Kidney (tissue), 13 donors: ENCODE measurements at regions not wholly inside any gene's neighbourhood (a gene's known extent, or its start where the extent isn't known, plus 50 kb on each side); places are given as distances from the start of the nearest gene placed in this dataset.

Source experiments
- DNase-seq, 5 donors: peaks; one replicate each; pipeline ENCODE4 v3.0.0-alpha.2; 2013 to 2020
- FAIRE-seq: peaks from 2 replicates; lab custom pipeline; 2012; peaks lifted over from hg19 to GRCh38; lab: Jason Lieb, UNC
- H3K27ac ChIP-seq, 2 donors: one replicate each; pipeline ENCODE4 v1.7.0; 2013; ENCODE audit warnings: low read depth in 2 of 2, low read length in 2 of 2, inconsistent platforms in 1 of 2
- H3K27me3 ChIP-seq: one replicate; pipeline ENCODE4 v1.7.1; 2013; ENCODE audit warnings: low read length, inconsistent platforms; ENCODE audit not compliant: control insufficient read depth, insufficient read depth
- H3K36me3 ChIP-seq, 3 donors: one replicate each; pipeline versions ENCODE4 v1.7.0 to v1.7.1; 2013; ENCODE audit warnings: low read length in 3 of 3, control low read depth in 1 of 3, inconsistent platforms in 1 of 3; ENCODE audit not compliant: insufficient read depth in 3 of 3, control insufficient read depth in 2 of 3
- H3K4me1 ChIP-seq, 3 donors: one replicate each; pipeline versions ENCODE4 v1.7.0 to v1.7.1; 2013; ENCODE audit warnings: low read length in 3 of 3, inconsistent platforms in 1 of 3, low read depth in 1 of 3; ENCODE audit not compliant: control insufficient read depth in 2 of 3, insufficient read depth in 2 of 3
- H3K4me3 ChIP-seq, 3 donors: one replicate each; pipeline versions ENCODE4 v1.7.0 to v1.8.1; 2013; ENCODE audit warnings: low read length in 3 of 3, control low read depth in 1 of 3, inconsistent platforms in 1 of 3
- H3K9ac ChIP-seq, 3 donors: one replicate each; pipeline versions ENCODE4 v1.7.0 to v1.7.1; 2013; ENCODE audit warnings: low read length in 3 of 3, control low read depth in 1 of 3, inconsistent platforms in 1 of 3
- H3K9me3 ChIP-seq, 3 donors: one replicate each; pipeline versions ENCODE4 v1.7.0 to v1.7.1; 2013; ENCODE audit warnings: low read length in 3 of 3, control low read depth in 1 of 3, inconsistent platforms in 1 of 3; ENCODE audit not compliant: control insufficient read depth in 2 of 3, insufficient read depth in 1 of 3
- CTCF ChIP-seq: IDR thresholded peaks from 3 replicates; pipeline ENCODE4 v1.5.1; 2012; ENCODE audit warnings: mild to moderate bottlenecking, moderate library complexity, borderline replicate concordance; ENCODE audit not compliant: insufficient read depth; ENCODE audit errors: extremely low read depth
- intact Hi-C: fragments of 100-400 bp; cut with DNase I; formaldehyde crosslinking; loops from one replicate; pipeline ENCODE4 v1.11.1; 2022
- donor health status: control.
- donor health status: control.
- donor health status: control.
- donor health status: control.
- donor health status: control.
- donor health status: DM: yes; HTN: yes; CAD: no.
- donor health status: Normal renal cell carcinoma (clear cell type).

- FAIRE-seq: no peak
- Histone ChIP-seq H3K9me3 (no peaks in the 10 kb centered on the region), H3K27ac (no peak overlapping the region), H3K4me3 (no peak overlapping the region), H3K36me3 (no peaks in the 10 kb centered on the region), H3K4me1 (no peaks in the 10 kb centered on the region), H3K27me3 (no peaks in the 10 kb centered on the region), H3K9ac (no peak overlapping the region)
- DNase-seq: no peak
- intact Hi-C loops: no loop called here
- no peak for TF ChIP-seq CTCF
These were observed 287.6 kb downstream of the CYRIA start for GRCh38 chr2:16378031-16378430.

- intact Hi-C loops: no loop called here
- TF ChIP-seq CTCF: no peak
These were observed 289.7 kb downstream of the CYRIA start for GRCh38 chr2:16375981-16376380.

DNA sequence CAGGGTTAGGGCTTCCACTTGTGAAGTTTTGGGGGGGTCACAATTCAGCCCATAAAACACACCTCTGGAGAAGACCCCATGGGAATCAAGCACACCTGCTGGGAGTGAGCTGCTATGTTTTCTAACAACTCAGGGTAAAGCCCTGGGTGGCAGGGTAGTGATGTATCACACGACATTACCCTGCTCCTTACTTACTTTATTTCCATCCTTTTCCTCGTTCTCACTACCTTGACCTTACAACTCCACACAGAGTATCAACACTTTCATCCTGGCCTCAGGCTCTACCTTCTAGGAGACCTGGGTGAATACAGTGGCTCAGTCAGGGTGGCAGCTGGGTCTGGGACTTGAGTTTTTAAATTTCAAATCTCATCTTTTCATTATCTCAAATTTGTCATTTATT, 290.3 kb downstream of the CYRIA start:
- Histone ChIP-seq H3K9me3 (no peaks in the 10 kb centered on the region), H3K36me3 (no peaks in the 10 kb centered on the region), H3K27ac (no peak overlapping the region), H3K4me1 (no peaks in the 10 kb centered on the region), H3K4me3 (no peak overlapping the region), H3K27me3 (no peaks in the 10 kb centered on the region), H3K9ac (no peak overlapping the region)
- intact Hi-C loops: no loop called here
- TF ChIP-seq CTCF: no peak
- DNase-seq: no peak
- FAIRE-seq: no peak

More at GRCh38 chr2:16375981-16376380, 289.7 kb downstream of the CYRIA start:
- no peak for FAIRE-seq
- H3K4me3 ChIP-seq: no peak overlapping the region
- H3K27me3 ChIP-seq: no peaks in the 10 kb centered on the region
- no peaks in the 10 kb centered on the region for H3K9me3 ChIP-seq
- no peaks in the 10 kb centered on the region for H3K36me3 ChIP-seq
- H3K27ac ChIP-seq: no peak overlapping the region
- DNase-seq: no peak
- H3K9ac ChIP-seq: no peak overlapping the region
- no peaks in the 10 kb centered on the region for H3K4me1 ChIP-seq

GRCh38 chr2:16374671-16375070, 291.0 kb downstream of the CYRIA start:
- FAIRE-seq (no peak), DNase-seq (no peak)
- Histone ChIP-seq H3K9me3 (no peaks in the 10 kb centered on the region), H3K4me1 (no peaks in the 10 kb centered on the region), H3K27ac (no peak overlapping the region), H3K36me3 (no peaks in the 10 kb centered on the region), H3K27me3 (no peaks in the 10 kb centered on the region), H3K4me3 (no peak overlapping the region), H3K9ac (no peak overlapping the region)
- no peak for TF ChIP-seq CTCF
- intact Hi-C loops: no loop called here
